ENCODE measurements at regions not wholly inside any gene's neighbourhood (a gene's known extent, or its start where the extent isn't known, plus 50 kb on each side); places are given as distances from the start of the nearest gene placed in this dataset.

DNA sequence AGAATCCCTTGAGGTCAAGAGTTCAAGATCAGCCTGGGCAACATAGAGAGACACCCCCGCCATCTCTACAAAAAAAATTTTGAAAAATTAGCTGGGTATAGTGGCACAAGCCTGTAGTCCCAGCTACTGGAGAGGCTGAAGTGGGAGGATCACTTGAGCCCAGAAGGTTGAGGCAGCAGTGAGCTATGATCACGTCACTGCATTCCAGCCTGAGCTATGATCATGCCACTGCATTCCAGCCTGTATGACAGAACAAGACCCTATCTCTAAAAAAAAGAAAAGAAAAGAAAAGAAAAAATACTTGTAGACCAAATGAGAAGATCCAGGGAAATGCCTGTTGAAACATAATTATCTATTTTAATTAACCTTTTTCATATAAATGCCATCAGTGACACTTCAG is 93.8 kb upstream of the MDM1 start:
- Histone ChIP-seq H3K27me3 (ENCODE audit: insufficient read depth, low read length) (no peaks in the 10 kb centered on the region), H3K27ac (ENCODE audit: low read depth, low read length) (no peak overlapping the region), H3K4me3 (ENCODE audit: low read length) (no peak overlapping the region), H3K4me1 (ENCODE audit: insufficient read depth, low read length) (peaks cover 23% of the 10 kb centered on the region), H3K9ac (ENCODE audit: low read depth, low read length) (no peak overlapping the region), H3K9me3 (ENCODE audit: insufficient read depth, low read depth, low read length) (no peaks in the 10 kb centered on the region), H3K36me3 (ENCODE audit: insufficient read depth, low read length) (no peaks in the 10 kb centered on the region)
- WGBS, result 95% methylated on average over 2 of the region's 2 CpGs

DNA sequence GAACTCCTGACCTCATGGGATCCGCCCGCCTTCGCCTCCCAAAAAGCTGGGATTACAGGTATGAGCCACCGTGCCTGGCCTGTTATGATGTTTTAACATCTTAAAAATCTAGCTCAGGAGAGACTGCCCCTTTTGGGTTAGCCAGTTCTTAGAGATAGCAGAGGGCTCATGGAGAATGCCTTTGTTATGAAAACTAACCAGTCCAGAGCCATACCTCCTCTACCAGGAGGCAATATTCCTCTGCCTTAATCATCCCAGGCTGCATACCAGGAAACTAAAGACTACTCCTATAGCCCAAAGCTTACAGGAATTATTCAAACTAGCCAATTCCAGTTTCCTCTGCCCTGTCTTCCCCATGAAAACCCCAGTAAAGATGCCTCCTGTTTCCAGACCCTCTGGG is 96.0 kb upstream of the MDM1 start:
- Histone ChIP-seq H3K9ac (ENCODE audit: low read depth, low read length) (no peak overlapping the region), H3K27me3 (ENCODE audit: insufficient read depth, low read length) (no peaks in the 10 kb centered on the region), H3K9me3 (ENCODE audit: insufficient read depth, low read depth, low read length) (no peaks in the 10 kb centered on the region), H3K4me3 (ENCODE audit: low read length) (no peak overlapping the region), H3K27ac (ENCODE audit: low read depth, low read length) (no peak overlapping the region), H3K4me1 (ENCODE audit: insufficient read depth, low read length) (peaks cover 23% of the 10 kb centered on the region), H3K36me3 (ENCODE audit: insufficient read depth, low read length) (no peaks in the 10 kb centered on the region)
- 86% methylated on average over 4 of the region's 4 CpGs for WGBS

GRCh38 chr12:68428724-68429501 is 96.8 kb upstream of the MDM1 start:
- H3K4me3 ChIP-seq (ENCODE audit: low read length), result no peak overlapping the region
- H3K4me1 ChIP-seq (ENCODE audit: insufficient read depth, low read length), result peaks cover 23% of the 10 kb centered on the region
- 92% methylated on average over 6 of the region's 6 CpGs for WGBS
- H3K27me3 ChIP-seq (ENCODE audit: insufficient read depth, low read length), result no peaks in the 10 kb centered on the region
- H3K9me3 ChIP-seq (ENCODE audit: insufficient read depth, low read depth, low read length), result no peaks in the 10 kb centered on the region
- H3K27ac ChIP-seq (ENCODE audit: low read depth, low read length), result no peak overlapping the region
- H3K9ac ChIP-seq (ENCODE audit: low read depth, low read length), result no peak overlapping the region
- no peaks in the 10 kb centered on the region for H3K36me3 ChIP-seq (ENCODE audit: insufficient read depth, low read length)

- no peaks in the 10 kb centered on the region for H3K36me3 ChIP-seq (ENCODE audit: insufficient read depth, low read length)
- H3K4me1 ChIP-seq (ENCODE audit: insufficient read depth, low read length), result peaks cover 23% of the 10 kb centered on the region
- H3K27ac ChIP-seq (ENCODE audit: low read depth, low read length), result no peak overlapping the region
- no peaks in the 10 kb centered on the region for H3K9me3 ChIP-seq (ENCODE audit: insufficient read depth, low read depth, low read length)
- WGBS, result 47% methylated on average over 3 of the region's 4 CpGs
- H3K27me3 ChIP-seq (ENCODE audit: insufficient read depth, low read length), result no peaks in the 10 kb centered on the region
- H3K9ac ChIP-seq (ENCODE audit: low read depth, low read length), result no peak overlapping the region
- no peak overlapping the region for H3K4me3 ChIP-seq (ENCODE audit: low read length)
Measured at GRCh38 chr12:68429696-68430095, 97.5 kb upstream of the MDM1 start.

GRCh38 chr12:68431786-68432185 is 99.6 kb upstream of the MDM1 start:
- H3K27ac ChIP-seq (ENCODE audit: low read depth, low read length), result no peak overlapping the region
- no peak overlapping the region for H3K9ac ChIP-seq (ENCODE audit: low read depth, low read length)
- no peak overlapping the region for H3K4me3 ChIP-seq (ENCODE audit: low read length)
- peaks cover 23% of the 10 kb centered on the region for H3K4me1 ChIP-seq (ENCODE audit: insufficient read depth, low read length)
- H3K9me3 ChIP-seq (ENCODE audit: insufficient read depth, low read depth, low read length), result peaks cover 9% of the 10 kb centered on the region; the same call in 1 of the 2 replicates
- H3K36me3 ChIP-seq (ENCODE audit: insufficient read depth, low read length), result no peaks in the 10 kb centered on the region
- H3K27me3 ChIP-seq (ENCODE audit: insufficient read depth, low read length), result no peaks in the 10 kb centered on the region
- WGBS, result 93% methylated on average over 4 of the region's 6 CpGs

- Histone ChIP-seq H3K36me3 (ENCODE audit: insufficient read depth, low read length) (no peaks in the 10 kb centered on the region), H3K9ac (ENCODE audit: low read depth, low read length) (no peak overlapping the region), H3K4me1 (ENCODE audit: insufficient read depth, low read length) (peaks cover 23% of the 10 kb centered on the region), H3K9me3 (ENCODE audit: insufficient read depth, low read depth, low read length) (peaks cover 9% of the 10 kb centered on the region; the same call in 1 of the 2 replicates), H3K27ac (ENCODE audit: low read depth, low read length) (no peak overlapping the region), H3K4me3 (ENCODE audit: low read length) (no peak overlapping the region), H3K27me3 (ENCODE audit: insufficient read depth, low read length) (no peaks in the 10 kb centered on the region)
Measured at GRCh38 chr12:68432622-68433021, 100.5 kb upstream of the MDM1 start.

DNA sequence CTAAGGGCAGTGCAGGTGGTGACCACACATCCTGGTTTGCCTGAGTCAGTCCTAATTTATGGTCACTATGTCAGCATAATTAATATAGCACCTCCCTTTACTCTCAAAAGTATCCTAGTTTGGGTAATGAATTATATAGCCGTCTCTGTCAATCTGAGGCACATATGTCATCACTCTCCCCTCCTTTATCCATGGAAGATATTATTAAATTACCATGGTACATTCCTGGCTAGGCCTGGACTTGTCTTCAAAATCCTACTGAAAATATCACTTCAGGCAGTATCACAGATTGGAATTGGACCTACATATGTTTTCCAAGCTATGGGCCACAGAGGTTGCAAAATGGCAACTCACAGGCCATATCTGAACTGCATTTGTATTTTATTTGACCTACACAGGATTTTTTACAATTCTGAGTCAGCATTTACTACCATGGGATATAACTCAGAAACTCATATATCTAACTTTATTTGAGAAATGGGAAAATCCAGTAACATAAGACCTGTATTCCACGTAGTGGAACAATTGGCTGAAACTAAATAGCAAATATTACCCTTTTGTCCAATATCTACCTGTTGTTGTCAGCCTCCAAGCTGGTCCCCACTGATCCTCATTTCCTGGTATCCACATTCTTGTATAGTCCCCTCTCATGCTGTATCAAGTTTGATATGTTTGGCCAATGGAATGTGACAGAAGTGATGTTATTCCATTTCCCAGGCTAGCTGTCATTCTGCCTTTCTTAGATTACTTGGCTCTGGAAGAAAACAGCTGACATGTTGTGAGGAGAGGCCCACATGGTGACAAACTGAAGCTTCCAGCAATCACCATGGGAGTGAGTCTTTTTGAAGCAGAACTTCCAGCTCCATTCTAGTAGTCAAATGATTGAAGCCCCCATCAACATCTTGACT is 102.5 kb upstream of the MDM1 start:
- no peak overlapping the region for H3K9ac ChIP-seq (ENCODE audit: low read depth, low read length)
- H3K27me3 ChIP-seq (ENCODE audit: insufficient read depth, low read length), result no peaks in the 10 kb centered on the region
- H3K27ac ChIP-seq (ENCODE audit: low read depth, low read length), result no peak overlapping the region
- H3K4me1 ChIP-seq (ENCODE audit: insufficient read depth, low read length), result peaks cover 18% of the 10 kb centered on the region
- peaks cover 9% of the 10 kb centered on the region; the same call in 1 of the 2 replicates for H3K9me3 ChIP-seq (ENCODE audit: insufficient read depth, low read depth, low read length)
- no peak overlapping the region for H3K4me3 ChIP-seq (ENCODE audit: low read length)
- WGBS, result 88% methylated on average over 2 of the region's 2 CpGs
- H3K36me3 ChIP-seq (ENCODE audit: insufficient read depth, low read length), result no peaks in the 10 kb centered on the region

GRCh38 chr12:68435299-68435637 is 103.1 kb upstream of the MDM1 start:
- Histone ChIP-seq H3K4me3 (ENCODE audit: low read length) (no peak overlapping the region), H3K27ac (ENCODE audit: low read depth, low read length) (no peak overlapping the region), H3K27me3 (ENCODE audit: insufficient read depth, low read length) (no peaks in the 10 kb centered on the region), H3K4me1 (ENCODE audit: insufficient read depth, low read length) (peaks cover 18% of the 10 kb centered on the region), H3K36me3 (ENCODE audit: insufficient read depth, low read length) (no peaks in the 10 kb centered on the region), H3K9ac (ENCODE audit: low read depth, low read length) (no peak overlapping the region), H3K9me3 (ENCODE audit: insufficient read depth, low read depth, low read length) (peaks cover 9% of the 10 kb centered on the region; the same call in 1 of the 2 replicates)
- WGBS, result 82% methylated on average over 1 of the region's 1 CpG

DNA sequence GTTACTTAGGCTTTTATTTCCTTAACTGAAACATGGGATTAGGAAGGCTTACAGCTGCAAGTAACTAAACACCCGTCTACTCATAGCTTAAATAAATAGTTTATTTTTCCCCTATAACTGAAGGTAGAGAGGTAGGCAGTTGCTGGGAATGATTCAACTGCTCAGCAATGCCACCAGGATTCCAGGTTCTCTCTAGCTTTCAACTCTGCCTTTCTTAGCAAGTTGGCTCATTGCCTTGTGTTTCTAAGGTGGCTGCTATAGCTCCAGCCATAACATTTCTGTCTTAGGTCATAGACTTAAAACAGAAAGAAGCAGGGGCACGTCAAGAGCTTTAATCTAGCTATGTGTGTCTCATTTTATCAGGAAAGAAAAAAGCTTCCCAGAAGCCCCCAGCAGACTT is 103.7 kb upstream of the MDM1 start:
- H3K36me3 ChIP-seq (ENCODE audit: insufficient read depth, low read length), result no peaks in the 10 kb centered on the region
- no peaks in the 10 kb centered on the region for H3K27me3 ChIP-seq (ENCODE audit: insufficient read depth, low read length)
- no peak overlapping the region for H3K9ac ChIP-seq (ENCODE audit: low read depth, low read length)
- H3K4me1 ChIP-seq (ENCODE audit: insufficient read depth, low read length), result peaks cover 18% of the 10 kb centered on the region
- WGBS, result 89% methylated on average over 1 of the region's 2 CpGs
- H3K27ac ChIP-seq (ENCODE audit: low read depth, low read length), result no peak overlapping the region
- no peak overlapping the region for H3K4me3 ChIP-seq (ENCODE audit: low read length)
- peaks cover 9% of the 10 kb centered on the region; the same call in 1 of the 2 replicates for H3K9me3 ChIP-seq (ENCODE audit: insufficient read depth, low read depth, low read length)

DNA sequence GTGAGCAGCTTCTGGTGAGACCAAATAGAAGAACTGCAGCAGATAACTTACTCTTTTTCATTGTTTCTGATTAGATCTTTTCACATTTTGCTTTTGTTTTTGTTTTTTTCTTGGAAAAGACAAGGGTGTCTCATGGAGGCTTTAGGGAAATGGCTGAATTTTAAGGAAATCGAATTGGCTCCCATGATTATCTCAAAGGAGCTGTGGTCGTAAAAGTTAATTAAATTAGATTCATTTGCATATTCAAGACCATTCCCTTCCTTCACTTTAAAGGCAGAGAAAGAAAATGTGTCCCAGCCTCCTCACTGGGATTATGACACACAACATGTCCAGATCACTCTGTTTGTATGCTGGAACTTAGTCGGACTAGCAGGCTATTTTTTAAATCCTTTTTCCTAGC is 106.4 kb upstream of the MDM1 start:
- Histone ChIP-seq H3K9ac (ENCODE audit: low read depth, low read length) (no peak overlapping the region), H3K4me1 (ENCODE audit: insufficient read depth, low read length) (peaks cover 18% of the 10 kb centered on the region), H3K27ac (ENCODE audit: low read depth, low read length) (no peak overlapping the region), H3K27me3 (ENCODE audit: insufficient read depth, low read length) (no peaks in the 10 kb centered on the region), H3K4me3 (ENCODE audit: low read length) (no peak overlapping the region), H3K36me3 (ENCODE audit: insufficient read depth, low read length) (no peaks in the 10 kb centered on the region), H3K9me3 (ENCODE audit: insufficient read depth, low read depth, low read length) (peaks cover 10% of the 10 kb centered on the region; the same call in 1 of the 2 replicates)
- 71% methylated on average over 3 of the region's 3 CpGs for WGBS

DNA sequence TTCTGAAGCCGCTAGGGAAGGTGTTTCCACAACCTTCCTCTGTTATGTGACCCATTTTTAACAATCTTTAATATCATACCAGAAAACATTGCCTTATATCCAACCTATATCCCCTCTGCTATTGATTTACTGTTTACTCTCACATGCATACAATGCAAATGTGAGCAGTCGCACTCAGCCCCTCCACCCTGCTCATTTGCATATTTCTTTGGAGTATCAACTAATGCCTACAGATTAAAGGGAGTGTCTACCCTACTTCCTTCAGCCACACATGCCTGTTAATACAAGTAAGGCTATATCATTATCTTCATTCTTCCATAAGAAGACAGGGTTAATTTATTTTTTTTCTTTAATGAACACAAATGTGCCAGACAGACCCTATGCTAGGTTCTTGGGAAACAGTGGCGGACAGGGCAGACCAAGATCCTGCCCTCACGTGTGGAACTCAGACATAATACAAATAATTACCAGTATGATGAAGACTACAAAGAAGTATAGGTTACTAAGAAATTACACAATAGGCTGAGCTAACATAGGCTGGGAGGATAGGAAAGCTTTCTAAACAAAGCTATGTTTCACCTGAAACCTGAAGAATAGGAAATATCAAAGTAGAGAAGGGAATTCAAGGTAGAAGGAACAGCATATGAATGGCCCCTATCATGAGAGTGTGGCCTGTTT is 107.3 kb upstream of the MDM1 start:
- Histone ChIP-seq H3K36me3 (ENCODE audit: insufficient read depth, low read length) (no peaks in the 10 kb centered on the region), H3K4me3 (ENCODE audit: low read length) (no peak overlapping the region), H3K9me3 (ENCODE audit: insufficient read depth, low read depth, low read length) (peaks cover 20% of the 10 kb centered on the region; the same call in 1 of the 2 replicates), H3K27ac (ENCODE audit: low read depth, low read length) (no peak overlapping the region), H3K4me1 (ENCODE audit: insufficient read depth, low read length) (peaks cover 18% of the 10 kb centered on the region), H3K27me3 (ENCODE audit: insufficient read depth, low read length) (no peaks in the 10 kb centered on the region), H3K9ac (ENCODE audit: low read depth, low read length) (no peak overlapping the region)
- WGBS, result 82% methylated on average over 3 of the region's 4 CpGs

Measured in HUES64 (cell line).